A549 (cell line): ENCODE measurements at regions not wholly inside any gene's neighbourhood (a gene's known extent, or its start where the extent isn't known, plus 50 kb on each side); places are given as distances from the start of the nearest gene placed in this dataset.
A peak's percentile ranks its signal among the peaks of the same experiment; 100 is the strongest.

ENCODE experiments used
- ATAC-seq, 2 experiments: fragments of 200-7000 bp in 1 of 2; fragments of >200 bp in 1 of 2; cut with Nextera tagmentation in 1 of 2; cut with Tn5 transposase in 1 of 2; 3 replicates each; pipeline versions ENCODE4 v1.8.0 to v1.9.1; 2018 to 2020; ENCODE audit warnings: mild to moderate bottlenecking in 1 of 2, moderate library complexity in 1 of 2
- CTCF ChIA-PET: fragments of 300-600 bp; sonication (Branson Sonifier 250); formaldehyde crosslinking; extraction: SDS; loops from one replicate; lab custom pipeline; 2021; ENCODE audit warnings: antibody characterized with exemption, inconsistent platforms; lab: Yijun Ruan, JAX
- POLR2A ChIA-PET: fragments of 350-600 bp; formaldehyde crosslinking; extraction: SDS; loops from one replicate; lab custom pipeline; 2021; ENCODE audit warnings: antibody characterized with exemption, inconsistent platforms; lab: Yijun Ruan, JAX
- DNase-seq, 2 experiments: peaks; one replicate each; pipeline versions ENCODE4 v3.0.0 to v3.0.0-alpha.2; 2011 to 2016; ENCODE audit warnings: low read depth in 1 of 2, low spot score in 1 of 2
- FAIRE-seq: peaks from 2 replicates; lab custom pipeline; 2011; peaks lifted over from hg19 to GRCh38; lab: Jason Lieb, UNC
- H3K27ac ChIP-seq, 2 experiments: fragments of >200 bp; sonication (Bioruptor Twin); formaldehyde crosslinking; 3 replicates each; pipeline ENCODE4 v1.5.1; 2016 to 2017
- H3K4me1 ChIP-seq: fragments of >200 bp; sonication (Bioruptor Twin); formaldehyde crosslinking; 3 replicates; pipeline ENCODE4 v1.6.1; 2016
- H3K4me2 ChIP-seq: fragments of >200 bp; sonication (Bioruptor Twin); formaldehyde crosslinking; 3 replicates; pipeline ENCODE4 v1.6.1; 2016
- H3K4me3 ChIP-seq: fragments of >200 bp; sonication (Bioruptor Twin); formaldehyde crosslinking; 3 replicates; pipeline ENCODE4 v1.5.1; 2016
- H3K9me3 ChIP-seq: fragments of >200 bp; sonication (Bioruptor Twin); formaldehyde crosslinking; 3 replicates; pipeline ENCODE4 v1.6.1; 2016
- BHLHE40 ChIP-seq: IDR thresholded peaks from 2 replicates; pipeline ENCODE4 v1.6.1; 2012; ENCODE audit warnings: low read depth, low read length, inconsistent platforms
- EHMT2 ChIP-seq: fragments of 200-600 bp; sonication (generic); IDR thresholded peaks from 2 replicates; pipeline ENCODE4 v1.6.1; 2016; ENCODE audit warnings: antibody characterized with exemption, low read depth, mild to moderate bottlenecking, moderate library complexity
- ESRRA ChIP-seq: fragments of 150-350 bp; IDR thresholded peaks from 2 replicates; pipeline ENCODE4 v1.6.1; 2014; ENCODE audit warnings: mild to moderate bottlenecking, low read length, borderline replicate concordance
- HEYL ChIP-seq: fragments of 250-450 bp; sonication (Bioruptor Pico); IDR thresholded peaks from 2 replicates; pipeline ENCODE4 v1.8.0; 2021; ENCODE audit warnings: mild to moderate bottlenecking, moderate library complexity
- HOXA7 ChIP-seq: fragments of 250-450 bp; sonication (Bioruptor Pico); IDR thresholded peaks from 2 replicates; pipeline ENCODE4 v1.5.0; 2020; ENCODE audit warnings: mild to moderate bottlenecking, moderate library complexity
- JUN ChIP-seq, 2 experiments: fragments of >200 bp; sonication (Bioruptor Twin); formaldehyde crosslinking; IDR thresholded peaks; 2 replicates in 1 of 2; 3 replicates in 1 of 2; pipeline ENCODE4 v1.6.1; 2016 to 2017
- KDM5A ChIP-seq: fragments of 200-600 bp; sonication (generic); IDR thresholded peaks from 2 replicates; pipeline ENCODE4 v1.6.1; 2016; ENCODE audit warnings: antibody characterized with exemption, mild to moderate bottlenecking
- MAFK ChIP-seq: fragments of 450-650 bp; IDR thresholded peaks from 2 replicates; pipeline ENCODE4 v1.6.1; 2014; ENCODE audit not compliant: partially characterized antibody
- MYC ChIP-seq: IDR thresholded peaks from 2 replicates; pipeline ENCODE4 v1.6.1; 2012; ENCODE audit warnings: mild to moderate bottlenecking, inconsistent platforms, low read length, improper control_type of control experiment, borderline replicate concordance
- NFE2L2 ChIP-seq: fragments of 150-350 bp; conservative IDR thresholded peaks from 2 replicates; pipeline ENCODE4 v1.6.1; 2014; ENCODE audit warnings: low read length
- POLR2AphosphoS2 ChIP-seq: conservative IDR thresholded peaks from 2 replicates; pipeline ENCODE4 v1.6.1; 2012; ENCODE audit warnings: low read length, improper control_type of control experiment, inconsistent platforms
- RAD21 ChIP-seq, 2 experiments: fragments of >200 bp in 1 of 2; sonication (Bioruptor Twin) in 1 of 2; formaldehyde crosslinking in 1 of 2; IDR thresholded peaks in 1 of 2; conservative IDR thresholded peaks in 1 of 2; 2 replicates in 1 of 2; 3 replicates in 1 of 2; pipeline ENCODE4 v1.6.1; 2012 to 2018; ENCODE audit warnings: inconsistent platforms in 1 of 2
- RCOR1 ChIP-seq: fragments of 150-350 bp; IDR thresholded peaks from 2 replicates; pipeline ENCODE4 v1.6.1; 2014; ENCODE audit warnings: antibody characterized with exemption, low read length, low read depth
- TFCP2L1 ChIP-seq: fragments of 250-450 bp; sonication (Bioruptor Pico); IDR thresholded peaks from 2 replicates; pipeline ENCODE4 v1.5.0; 2021; ENCODE audit warnings: mild to moderate bottlenecking
- TP53 ChIP-seq: fragments of 250-450 bp; sonication (Bioruptor Pico); IDR thresholded peaks from 2 replicates; pipeline ENCODE4 v1.5.0; 2021; ENCODE audit warnings: mild to moderate bottlenecking, moderate library complexity
- ZC3H11A ChIP-seq: fragments of 450-650 bp; IDR thresholded peaks from 2 replicates; pipeline ENCODE4 v1.6.1; 2014; ENCODE audit warnings: antibody characterized with exemption, mild to moderate bottlenecking
- ZFP36 ChIP-seq: fragments of 450-650 bp; IDR thresholded peaks from 2 replicates; pipeline ENCODE4 v1.6.1; 2014; ENCODE audit warnings: borderline replicate concordance; ENCODE audit not compliant: partially characterized antibody
- WGBS: methylation state at CpG from one replicate; pipeline ENCODE4 v1.1.6; 2017; ENCODE audit errors: missing lambda C conversion rate; 5-methylcytosine and 5-hydroxymethylcytosine counted together
- TF ChIP-seq, protein P1 (sequence below): fragments of >200 bp; sonication (Bioruptor Twin); formaldehyde crosslinking; IDR thresholded peaks from 3 replicates; pipeline ENCODE4 v1.5.1; 2016
- TF ChIP-seq, protein P2 (sequence below): fragments of 250-450 bp; sonication (Bioruptor Pico); IDR thresholded peaks from 2 replicates; pipeline ENCODE4 v1.5.0; 2021; ENCODE audit warnings: mild to moderate bottlenecking, moderate library complexity, borderline replicate concordance
- TF ChIP-seq, protein P3 (sequence below): IDR thresholded peaks from 2 replicates; pipeline ENCODE4 v1.6.1; 2012; ENCODE audit warnings: low read depth, borderline replicate concordance
- TF ChIP-seq, protein P4 (sequence below): IDR thresholded peaks from 2 replicates; pipeline ENCODE4 v1.6.1; 2012
- TF ChIP-seq, protein P5 (sequence below): fragments of 250-450 bp; sonication (Bioruptor Pico); IDR thresholded peaks from 2 replicates; pipeline ENCODE4 v1.5.0; 2020; ENCODE audit warnings: low read depth, mild to moderate bottlenecking, moderate library complexity
- TF ChIP-seq, protein P6 (sequence below): fragments of 150-350 bp; IDR thresholded peaks from 2 replicates; pipeline ENCODE4 v1.6.1; 2014; ENCODE audit warnings: low read depth, mild to moderate bottlenecking, low read length

DNA sequence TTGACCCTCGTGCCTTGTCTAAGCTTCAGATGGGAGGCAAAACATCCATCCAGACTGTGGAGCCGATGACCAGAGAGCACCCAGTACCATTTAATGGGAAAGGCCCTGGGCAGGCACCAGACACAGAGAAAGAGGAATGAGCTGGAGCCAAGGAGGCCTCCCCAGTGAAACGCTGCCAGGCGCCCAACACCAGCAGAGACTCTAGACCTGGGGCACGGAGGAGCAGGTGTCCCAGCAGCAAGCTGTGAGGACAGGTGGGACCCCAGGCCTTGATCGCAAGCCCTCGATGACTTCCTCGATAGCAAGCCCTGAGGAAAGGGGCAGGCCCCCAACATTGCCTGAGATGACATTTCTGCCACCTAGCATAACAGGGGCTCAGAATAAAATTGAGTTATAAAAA lies 62.2 kb upstream of the SIAH1 start (continued):
- TF ChIP-seq, protein P1, sequence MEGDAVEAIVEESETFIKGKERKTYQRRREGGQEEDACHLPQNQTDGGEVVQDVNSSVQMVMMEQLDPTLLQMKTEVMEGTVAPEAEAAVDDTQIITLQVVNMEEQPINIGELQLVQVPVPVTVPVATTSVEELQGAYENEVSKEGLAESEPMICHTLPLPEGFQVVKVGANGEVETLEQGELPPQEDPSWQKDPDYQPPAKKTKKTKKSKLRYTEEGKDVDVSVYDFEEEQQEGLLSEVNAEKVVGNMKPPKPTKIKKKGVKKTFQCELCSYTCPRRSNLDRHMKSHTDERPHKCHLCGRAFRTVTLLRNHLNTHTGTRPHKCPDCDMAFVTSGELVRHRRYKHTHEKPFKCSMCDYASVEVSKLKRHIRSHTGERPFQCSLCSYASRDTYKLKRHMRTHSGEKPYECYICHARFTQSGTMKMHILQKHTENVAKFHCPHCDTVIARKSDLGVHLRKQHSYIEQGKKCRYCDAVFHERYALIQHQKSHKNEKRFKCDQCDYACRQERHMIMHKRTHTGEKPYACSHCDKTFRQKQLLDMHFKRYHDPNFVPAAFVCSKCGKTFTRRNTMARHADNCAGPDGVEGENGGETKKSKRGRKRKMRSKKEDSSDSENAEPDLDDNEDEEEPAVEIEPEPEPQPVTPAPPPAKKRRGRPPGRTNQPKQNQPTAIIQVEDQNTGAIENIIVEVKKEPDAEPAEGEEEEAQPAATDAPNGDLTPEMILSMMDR, result no peak
- TF ChIP-seq, protein P2, sequence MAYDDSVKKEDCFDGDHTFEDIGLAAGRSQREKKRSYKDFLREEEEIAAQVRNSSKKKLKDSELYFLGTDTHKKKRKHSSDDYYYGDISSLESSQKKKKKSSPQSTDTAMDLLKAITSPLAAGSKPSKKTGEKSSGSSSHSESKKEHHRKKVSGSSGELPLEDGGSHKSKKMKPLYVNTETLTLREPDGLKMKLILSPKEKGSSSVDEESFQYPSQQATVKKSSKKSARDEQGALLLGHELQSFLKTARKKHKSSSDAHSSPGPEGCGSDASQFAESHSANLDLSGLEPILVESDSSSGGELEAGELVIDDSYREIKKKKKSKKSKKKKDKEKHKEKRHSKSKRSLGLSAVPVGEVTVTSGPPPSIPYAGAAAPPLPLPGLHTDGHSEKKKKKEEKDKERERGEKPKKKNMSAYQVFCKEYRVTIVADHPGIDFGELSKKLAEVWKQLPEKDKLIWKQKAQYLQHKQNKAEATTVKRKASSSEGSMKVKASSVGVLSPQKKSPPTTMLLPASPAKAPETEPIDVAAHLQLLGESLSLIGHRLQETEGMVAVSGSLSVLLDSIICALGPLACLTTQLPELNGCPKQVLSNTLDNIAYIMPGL, result no peak
- TF ChIP-seq, protein P3, sequence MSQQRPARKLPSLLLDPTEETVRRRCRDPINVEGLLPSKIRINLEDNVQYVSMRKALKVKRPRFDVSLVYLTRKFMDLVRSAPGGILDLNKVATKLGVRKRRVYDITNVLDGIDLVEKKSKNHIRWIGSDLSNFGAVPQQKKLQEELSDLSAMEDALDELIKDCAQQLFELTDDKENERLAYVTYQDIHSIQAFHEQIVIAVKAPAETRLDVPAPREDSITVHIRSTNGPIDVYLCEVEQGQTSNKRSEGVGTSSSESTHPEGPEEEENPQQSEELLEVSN, result no peak
- TF ChIP-seq TP53 (CRISPR knock-in tag), result no peak
- TF ChIP-seq HEYL, result no peak
- TF ChIP-seq MYC, result no peak
- no peak for TF ChIP-seq MAFK
- no peak for TF ChIP-seq RAD21 (conservative IDR thresholded peaks at IDR 0.05 in 1 of 2, IDR thresholded peaks at IDR 0.05 in 1 of 2)

DNA sequence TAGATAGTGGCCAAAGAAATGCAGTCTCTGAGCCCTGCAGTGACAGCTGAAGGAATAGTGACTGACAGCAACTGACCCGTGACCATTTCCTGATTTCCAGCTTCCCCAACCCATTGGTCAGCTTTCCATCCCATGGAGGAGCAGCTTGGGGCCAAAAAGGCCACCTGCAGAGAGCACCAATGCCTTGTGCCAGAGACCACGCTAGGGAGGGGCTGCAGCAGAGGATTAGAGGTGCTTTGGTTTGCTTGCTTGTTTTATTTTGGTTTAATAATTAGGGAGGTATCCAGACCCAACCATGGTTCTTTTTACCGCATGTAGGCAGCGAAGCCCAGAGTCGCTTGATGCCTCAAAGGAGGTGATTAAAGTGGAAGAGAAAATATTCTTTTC lies 61.3 kb upstream of the SIAH1 start:
- peaks cover 42% of the 10 kb centered on the region for H3K4me1 ChIP-seq
- no peak overlapping the region for H3K4me2 ChIP-seq
- DNase-seq (no peak), FAIRE-seq (no peak), ATAC-seq (no peak)
- WGBS, result 76% methylated on average over 5 of the region's 5 CpGs
- TF ChIP-seq, protein P4, sequence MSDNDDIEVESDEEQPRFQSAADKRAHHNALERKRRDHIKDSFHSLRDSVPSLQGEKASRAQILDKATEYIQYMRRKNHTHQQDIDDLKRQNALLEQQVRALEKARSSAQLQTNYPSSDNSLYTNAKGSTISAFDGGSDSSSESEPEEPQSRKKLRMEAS, result no peak
- TF ChIP-seq, protein P1, result no peak
- TF ChIP-seq, protein P5, sequence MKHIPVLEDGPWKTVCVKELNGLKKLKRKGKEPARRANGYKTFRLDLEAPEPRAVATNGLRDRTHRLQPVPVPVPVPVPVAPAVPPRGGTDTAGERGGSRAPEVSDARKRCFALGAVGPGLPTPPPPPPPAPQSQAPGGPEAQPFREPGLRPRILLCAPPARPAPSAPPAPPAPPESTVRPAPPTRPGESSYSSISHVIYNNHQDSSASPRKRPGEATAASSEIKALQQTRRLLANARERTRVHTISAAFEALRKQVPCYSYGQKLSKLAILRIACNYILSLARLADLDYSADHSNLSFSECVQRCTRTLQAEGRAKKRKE (CRISPR knock-in tag), result no peak
- TF ChIP-seq BHLHE40 (no peak), EHMT2 (no peak), ESRRA (no peak), NFE2L2 (no peak), RAD21 (conservative IDR thresholded peaks at IDR 0.05 in 1 of 2, IDR thresholded peaks at IDR 0.05 in 1 of 2) (no peak), KDM5A (no peak), MYC (no peak), POLR2AphosphoS2 (no peak), HOXA7 (CRISPR knock-in tag) (no peak), TFCP2L1 (no peak), JUN (IDR thresholded peaks at IDR 0.05) (no peak), ZFP36 (no peak), RCOR1 (no peak), ZC3H11A (no peak)
- TF ChIP-seq, protein P3, result no peak
- TF ChIP-seq, protein P6, sequence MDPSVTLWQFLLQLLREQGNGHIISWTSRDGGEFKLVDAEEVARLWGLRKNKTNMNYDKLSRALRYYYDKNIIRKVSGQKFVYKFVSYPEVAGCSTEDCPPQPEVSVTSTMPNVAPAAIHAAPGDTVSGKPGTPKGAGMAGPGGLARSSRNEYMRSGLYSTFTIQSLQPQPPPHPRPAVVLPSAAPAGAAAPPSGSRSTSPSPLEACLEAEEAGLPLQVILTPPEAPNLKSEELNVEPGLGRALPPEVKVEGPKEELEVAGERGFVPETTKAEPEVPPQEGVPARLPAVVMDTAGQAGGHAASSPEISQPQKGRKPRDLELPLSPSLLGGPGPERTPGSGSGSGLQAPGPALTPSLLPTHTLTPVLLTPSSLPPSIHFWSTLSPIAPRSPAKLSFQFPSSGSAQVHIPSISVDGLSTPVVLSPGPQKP, result no peak
- peak overlapping the region; percentile 9 to 19; a peak in 1 of 6 replicates for H3K27ac ChIP-seq
- ChIA-PET CTCF (interaction anchor here (1.5 to 2.2 kb wide), 2 partner anchors 93 to 97 kb away, joined by 3 to 5 read pairs; no protein-coding TSS in a partner anchor), POLR2A (no interaction called here)
- no peak overlapping the region for H3K4me3 ChIP-seq
- H3K9me3 ChIP-seq, result no peaks in the 10 kb centered on the region
